GM21619 (cell line): ENCODE measurements at regions not wholly inside any gene's neighbourhood (a gene's known extent, or its start where the extent isn't known, plus 50 kb on each side); places are given as distances from the start of the nearest gene placed in this dataset.

Source experiments
- ATAC-seq: cut with Tn5 transposase; IDR thresholded peaks from one replicate; pipeline ENCODE4 v1.9.1; 2021; ENCODE audit not compliant: unreplicated experiment

- ATAC-seq: no peak
Observed at GRCh38 chr20:39264506-39265172, 302.5 kb downstream of the DHX35 start.

DNA sequence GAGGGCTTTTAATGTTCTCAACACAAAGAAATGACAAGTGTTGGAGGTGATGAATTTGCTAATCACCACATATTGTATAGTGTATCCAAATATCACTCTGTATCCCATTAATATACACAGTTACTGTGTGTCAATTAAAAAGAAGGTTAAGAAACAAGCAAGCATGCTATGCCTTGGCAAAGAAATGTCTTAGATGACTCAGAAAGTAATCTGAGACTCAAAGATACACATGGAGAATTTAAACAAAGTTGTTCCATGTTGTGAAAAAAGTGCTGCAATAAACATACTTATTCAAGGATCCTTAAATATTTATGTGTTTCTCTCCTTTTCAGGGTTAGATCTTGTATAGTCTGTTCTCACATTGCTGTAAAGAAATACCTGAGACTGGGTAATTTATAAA, 300.9 kb downstream of the DHX35 start:
- ATAC-seq: no peak

DNA sequence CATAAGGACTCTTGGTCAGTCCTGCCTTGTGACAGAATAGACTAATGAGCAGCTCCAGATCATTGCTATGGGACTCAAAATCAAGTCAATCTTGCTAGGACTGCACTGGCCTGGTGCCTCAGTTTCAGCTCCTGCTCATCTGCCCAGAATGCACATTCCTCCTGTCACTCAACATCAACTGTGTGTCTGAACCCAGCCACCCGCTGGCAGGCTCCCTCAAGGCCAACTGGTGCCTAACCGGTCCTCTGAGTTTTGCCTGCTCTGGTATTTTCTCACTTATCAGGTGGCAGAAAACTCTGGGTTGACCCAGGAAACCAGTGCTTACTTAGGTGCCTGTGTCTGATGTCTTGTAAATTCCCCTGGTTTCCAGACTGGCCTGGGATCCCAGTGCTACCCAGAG, 297.7 kb downstream of the DHX35 start:
- no peak for ATAC-seq

- no peak for ATAC-seq
Observed at GRCh38 chr20:39259010-39259803, 297.1 kb downstream of the DHX35 start.

- no peak for ATAC-seq
Observed at GRCh38 chr20:39258253-39258652, 296.1 kb downstream of the DHX35 start.

DNA sequence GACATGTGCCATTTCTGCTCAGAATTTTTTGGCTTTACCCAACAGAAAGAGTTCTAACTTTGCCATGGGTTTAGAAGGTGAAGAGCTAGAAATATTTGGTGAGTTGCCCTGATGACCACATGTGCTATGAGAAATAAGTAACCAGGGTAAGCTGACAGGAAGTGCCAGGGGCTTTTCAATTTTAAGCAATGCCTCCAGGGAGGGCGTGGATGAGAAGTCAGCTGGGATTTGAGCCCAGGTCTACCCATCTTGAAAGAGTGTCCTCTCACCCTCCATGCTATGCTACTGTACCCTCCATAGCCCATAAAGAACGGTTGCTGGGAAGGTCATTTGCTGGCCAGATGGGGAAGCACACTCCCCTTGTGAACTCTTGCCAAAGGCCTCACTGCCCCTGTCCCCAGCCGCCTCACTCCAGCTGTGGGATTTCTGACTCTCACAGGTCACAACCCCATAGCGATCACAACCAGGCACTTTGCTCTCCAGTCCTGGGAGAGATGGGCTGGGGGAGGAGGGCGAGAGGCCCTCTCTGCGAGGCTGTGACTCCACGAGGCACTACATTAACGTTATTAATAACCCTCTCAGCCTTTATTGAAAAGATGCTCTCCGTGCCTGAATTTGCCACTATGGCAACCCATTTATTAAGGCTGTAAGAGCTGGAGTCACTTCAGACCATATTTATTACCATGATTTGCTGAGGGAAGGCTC, 291.1 kb downstream of the DHX35 start:
- no peak for ATAC-seq

DNA sequence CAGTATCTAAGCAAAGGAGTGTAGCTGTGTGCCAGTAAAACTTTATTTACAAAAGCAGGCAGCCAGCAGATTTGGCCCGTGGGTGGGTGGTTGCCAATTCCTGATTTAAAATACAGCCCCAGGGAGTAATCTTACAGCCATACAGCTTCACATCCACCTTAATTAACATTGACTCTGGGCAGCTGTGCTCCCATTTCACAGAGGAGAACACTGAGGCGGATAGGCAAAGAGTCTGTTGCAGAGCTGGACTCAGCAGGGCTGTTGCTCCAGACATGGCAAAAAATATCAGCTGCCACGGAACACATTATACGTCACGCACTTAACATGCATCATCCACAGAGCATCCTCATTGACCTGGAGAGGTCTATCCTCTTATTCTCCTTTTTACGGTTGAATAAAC, 289.9 kb downstream of the DHX35 start:
- ATAC-seq: no peak

GRCh38 chr20:39249798-39250197, 287.7 kb downstream of the DHX35 start:
- no peak for ATAC-seq

DNA sequence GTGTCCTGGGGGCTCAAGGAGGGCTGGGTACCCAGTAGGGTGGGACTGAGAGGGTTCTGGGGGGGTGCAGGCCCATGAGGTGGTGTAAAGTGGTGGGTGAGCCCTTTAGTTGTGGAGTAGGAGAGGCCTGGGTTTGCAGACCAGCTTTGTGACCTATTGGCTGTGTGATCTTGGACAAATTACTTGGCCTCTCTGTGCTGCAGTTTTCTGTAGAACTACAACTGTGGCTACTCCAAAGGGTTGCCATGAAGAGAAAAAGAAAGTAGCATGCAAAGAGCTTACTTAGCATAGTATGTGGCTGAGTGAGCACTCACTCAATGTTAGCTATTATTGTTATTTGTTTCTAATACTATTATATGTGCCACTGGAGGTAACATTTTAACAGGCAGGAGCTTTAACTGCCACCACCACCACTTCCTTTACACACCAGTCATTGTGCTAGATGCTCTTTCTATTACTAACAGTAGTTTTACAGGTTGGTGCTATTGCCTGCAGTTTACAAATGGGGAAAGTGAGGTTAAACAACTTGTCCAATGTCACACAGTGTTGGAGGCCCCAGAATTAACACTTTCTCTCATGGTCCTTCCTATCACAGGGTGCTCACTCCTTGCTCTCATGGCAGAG, 286.8 kb downstream of the DHX35 start:
- ATAC-seq: no peak

DNA sequence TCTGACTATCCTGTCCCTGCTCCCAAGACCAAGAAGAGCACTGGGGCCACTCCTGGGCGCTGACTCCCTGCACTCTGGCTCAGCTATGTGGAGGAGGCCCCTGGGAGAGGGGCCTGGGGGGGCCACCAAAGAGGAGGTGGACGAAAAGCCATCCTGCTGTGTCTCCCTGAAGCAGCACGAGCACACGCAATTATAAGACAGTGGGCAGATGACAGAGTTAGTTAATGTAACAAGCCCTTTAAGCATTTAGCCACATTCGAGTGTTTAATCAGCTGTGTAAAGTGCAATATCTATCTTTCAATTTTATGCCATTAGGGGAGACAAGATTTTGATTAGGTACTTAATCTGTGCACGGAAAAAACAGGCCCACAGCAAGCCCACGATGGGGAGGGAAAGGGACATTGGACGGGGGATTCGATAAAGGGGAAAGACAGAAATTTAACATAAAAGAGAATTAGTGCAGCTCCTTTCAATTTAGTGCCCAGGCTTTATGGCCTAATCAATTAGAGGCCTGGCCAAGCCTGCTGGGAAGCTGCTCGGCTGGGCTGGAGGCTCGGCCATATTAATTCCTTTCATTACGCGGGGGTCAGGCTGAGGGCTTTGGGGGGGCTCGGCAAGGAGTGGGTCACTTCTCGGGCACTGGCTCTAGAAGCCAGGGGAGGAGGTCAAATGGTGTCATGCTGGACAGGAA, 286.2 kb downstream of the DHX35 start:
- no peak for ATAC-seq

DNA sequence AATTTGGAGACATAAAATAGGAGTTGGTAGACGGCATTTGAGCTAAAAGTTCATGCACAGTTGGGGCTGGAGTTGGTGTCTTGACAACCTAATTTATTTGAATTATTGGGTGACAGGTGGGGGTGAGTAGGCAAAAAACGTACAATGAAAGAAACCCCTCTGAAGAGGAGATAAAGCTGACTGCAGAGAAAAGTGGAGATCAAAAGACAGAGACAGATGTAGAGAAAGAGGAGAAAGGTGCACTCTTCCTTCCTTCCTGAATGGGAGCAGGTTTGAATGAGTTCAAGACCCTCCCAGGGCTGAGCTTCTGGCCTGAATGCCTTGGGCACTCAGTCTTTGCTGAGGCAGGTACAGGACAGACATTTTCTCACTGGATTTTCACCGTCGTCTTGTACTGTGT, 284.3 kb downstream of the DHX35 start:
- ATAC-seq: no peak

- no peak for ATAC-seq
Observed at GRCh38 chr20:39245685-39246311, 283.7 kb downstream of the DHX35 start.

DNA sequence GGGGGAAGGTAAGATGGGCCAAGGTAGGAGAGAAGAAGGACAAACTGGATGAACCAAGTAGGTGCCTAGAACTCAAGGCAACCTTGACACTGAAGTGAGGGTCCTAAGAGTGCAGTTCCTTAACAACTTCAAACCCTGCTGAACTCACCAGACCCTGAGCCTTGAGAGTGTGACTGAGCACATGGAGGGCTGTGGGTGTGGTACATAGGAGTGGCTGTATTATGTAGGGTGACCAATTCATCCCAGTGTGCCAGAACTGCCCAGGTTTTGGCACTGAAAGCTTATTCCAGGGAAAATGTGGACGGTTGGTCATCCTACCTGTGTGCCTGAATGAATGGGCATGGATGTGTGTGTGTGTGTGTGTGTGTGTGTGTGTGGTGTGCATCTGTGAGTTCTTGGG, 281.8 kb downstream of the DHX35 start:
- ATAC-seq: no peak

DNA sequence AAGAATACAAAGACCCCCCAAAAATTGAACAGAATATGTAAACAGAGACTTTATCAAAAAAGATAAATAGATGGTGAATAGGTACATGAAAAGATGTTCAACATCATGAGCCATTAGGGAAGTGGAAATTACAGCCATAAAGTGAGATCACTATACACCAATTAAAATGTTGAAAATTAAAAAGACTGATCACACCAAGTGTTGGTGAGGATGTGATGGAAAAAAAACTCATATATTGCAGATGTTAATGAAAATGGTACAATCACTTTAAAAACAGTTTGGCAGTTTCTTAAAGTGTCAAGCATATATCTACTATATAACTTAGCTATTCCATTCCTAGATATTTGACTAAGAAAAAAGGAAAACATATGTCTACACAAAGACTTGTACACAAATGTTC, 280.5 kb downstream of the DHX35 start:
- ATAC-seq: no peak

- no peak for ATAC-seq
Observed at GRCh38 chr20:39234520-39235095, 272.5 kb downstream of the DHX35 start.

DNA sequence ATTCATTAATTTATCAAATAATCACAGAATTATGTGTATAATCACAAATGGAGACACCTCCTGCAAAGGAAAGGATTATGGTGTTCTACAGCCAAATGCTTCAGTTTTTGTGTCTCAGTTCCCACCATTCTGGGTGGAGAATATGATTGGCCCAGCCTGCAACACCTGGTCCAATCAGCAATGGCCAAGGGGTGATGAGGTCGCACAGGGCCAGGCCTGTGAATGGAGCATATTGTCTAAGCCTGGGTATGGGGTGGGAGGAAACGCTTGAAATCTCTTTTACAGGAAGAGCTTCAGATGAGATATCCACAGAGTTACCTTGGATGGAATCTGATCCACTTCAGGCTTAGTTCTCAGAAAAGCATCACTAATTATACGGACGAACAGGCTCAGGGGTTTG, 271.6 kb downstream of the DHX35 start:
- ATAC-seq: no peak

DNA sequence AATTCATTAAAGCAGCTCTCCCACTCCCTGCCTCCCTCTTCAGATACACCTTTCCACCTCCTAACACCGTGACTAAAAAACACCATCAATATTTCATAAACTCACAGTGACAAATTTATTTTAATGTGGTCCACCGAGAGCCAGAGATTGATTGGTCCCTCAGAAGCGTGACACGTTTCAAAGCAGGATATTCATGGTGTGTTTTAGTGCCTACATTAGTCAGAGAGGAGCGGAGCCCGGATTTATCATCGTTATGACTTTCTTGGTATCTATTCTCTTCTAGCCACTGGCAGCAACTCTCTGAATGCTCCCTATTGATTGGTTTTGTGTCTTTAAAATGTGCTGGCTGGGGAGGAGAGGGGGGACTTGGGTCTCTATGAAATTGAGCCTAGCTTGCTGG, 265.3 kb downstream of the DHX35 start:
- no peak for ATAC-seq

- ATAC-seq: no peak
Observed at GRCh38 chr20:39225978-39226377, 263.8 kb downstream of the DHX35 start.

DNA sequence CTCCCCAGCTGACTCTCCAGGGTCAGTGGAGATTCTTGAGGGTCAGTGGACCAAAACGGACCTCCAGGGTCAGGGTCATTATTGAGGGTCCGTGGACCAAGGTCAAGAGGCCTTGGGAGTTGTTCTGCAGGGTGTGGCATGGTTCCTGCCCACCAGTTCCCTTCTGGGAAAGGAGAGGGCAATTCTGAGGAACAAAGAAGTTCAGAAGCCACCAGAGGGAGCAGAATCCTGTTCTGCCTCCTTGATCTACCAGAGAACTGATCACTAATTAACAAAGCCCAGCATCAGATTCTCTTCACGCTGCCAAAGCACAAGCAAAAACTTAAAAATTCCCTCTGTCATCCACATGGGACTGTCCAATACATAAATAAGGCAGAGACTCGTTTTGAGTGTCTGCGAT, 263.4 kb downstream of the DHX35 start:
- ATAC-seq: no peak

GRCh38 chr20:39222101-39222500, 260.0 kb downstream of the DHX35 start:
- no peak for ATAC-seq
